GM21423 (cell line): ENCODE measurements at regions not wholly inside any gene's neighbourhood (a gene's known extent, or its start where the extent isn't known, plus 50 kb on each side); places are given as distances from the start of the nearest gene placed in this dataset.

Experiments used
- ATAC-seq: cut with Tn5 transposase; IDR thresholded peaks from one replicate; pipeline ENCODE4 v1.9.1; 2021; ENCODE audit warnings: mild to moderate bottlenecking, moderate library complexity; ENCODE audit not compliant: unreplicated experiment

DNA sequence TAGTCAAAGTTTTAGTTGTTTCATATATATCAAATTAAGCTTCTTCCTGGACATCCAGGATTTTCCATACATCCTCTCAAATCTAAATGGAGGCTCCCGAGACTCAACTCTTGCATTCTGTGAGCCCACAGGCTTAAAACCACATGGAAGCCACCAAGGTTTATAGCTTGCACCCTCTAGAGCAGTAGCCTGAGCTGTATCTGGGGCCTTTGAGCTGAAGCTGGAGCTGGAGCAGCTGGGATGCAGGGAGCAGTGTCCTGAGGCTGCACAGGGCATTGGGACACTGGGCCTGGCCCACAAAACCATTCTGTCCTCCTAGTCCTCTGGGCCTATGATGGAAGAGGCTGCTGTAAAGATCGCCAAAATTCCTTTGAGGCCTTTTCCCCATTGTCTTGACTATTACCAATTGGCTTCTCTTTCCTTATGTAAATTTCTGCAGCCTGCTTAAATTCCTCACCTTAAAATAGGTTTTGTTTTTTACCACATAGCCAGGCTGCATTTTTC, 151.0 kb downstream of the COX7C start:
- no peak for ATAC-seq

GRCh38 chr5:86780018-86780417, 162.3 kb downstream of the COX7C start:
- ATAC-seq, result no peak

- no peak for ATAC-seq
Observed at GRCh38 chr5:86786955-86787354, 169.2 kb downstream of the COX7C start.

DNA sequence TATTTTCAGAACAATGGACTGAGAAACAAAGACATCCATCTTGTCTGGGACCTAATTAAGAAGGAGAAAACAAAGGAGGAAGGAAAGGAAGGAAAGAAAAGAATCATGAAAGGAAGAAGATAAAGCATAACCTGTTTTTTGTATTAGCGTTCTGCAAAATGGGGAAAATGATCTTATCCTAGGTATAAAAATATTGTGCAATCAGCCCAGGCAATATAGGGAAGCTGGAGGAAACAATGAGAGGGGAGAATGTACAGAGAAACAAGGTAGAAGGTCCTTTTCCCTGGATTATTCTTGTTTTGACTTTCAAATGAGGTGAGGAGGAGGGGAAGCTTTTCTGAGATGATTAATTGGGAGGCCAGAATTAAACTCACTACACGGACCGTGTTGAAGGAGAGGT, 177.9 kb downstream of the COX7C start:
- ATAC-seq, result no peak

- no peak for ATAC-seq
Observed at GRCh38 chr5:86797677-86798076, 179.9 kb downstream of the COX7C start.

DNA sequence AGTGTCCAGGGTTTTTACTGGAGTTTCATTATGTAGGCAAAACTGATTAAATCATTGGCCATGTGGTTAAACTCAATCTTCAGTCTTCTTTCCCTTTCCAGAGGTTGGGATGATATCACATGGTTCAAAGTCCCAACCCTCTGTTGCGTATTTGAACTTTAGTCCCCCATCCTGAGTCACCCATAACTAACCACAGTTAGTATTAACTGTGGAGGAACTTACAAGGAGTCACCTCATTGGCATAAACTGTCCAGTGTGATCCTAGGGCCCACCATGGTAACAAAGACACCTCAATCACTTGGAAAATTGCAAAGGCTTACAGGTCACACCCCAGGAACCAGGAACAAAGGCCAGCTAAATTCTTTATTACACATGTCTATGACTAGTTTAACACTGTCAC, 188.5 kb downstream of the COX7C start:
- ATAC-seq, result no peak

DNA sequence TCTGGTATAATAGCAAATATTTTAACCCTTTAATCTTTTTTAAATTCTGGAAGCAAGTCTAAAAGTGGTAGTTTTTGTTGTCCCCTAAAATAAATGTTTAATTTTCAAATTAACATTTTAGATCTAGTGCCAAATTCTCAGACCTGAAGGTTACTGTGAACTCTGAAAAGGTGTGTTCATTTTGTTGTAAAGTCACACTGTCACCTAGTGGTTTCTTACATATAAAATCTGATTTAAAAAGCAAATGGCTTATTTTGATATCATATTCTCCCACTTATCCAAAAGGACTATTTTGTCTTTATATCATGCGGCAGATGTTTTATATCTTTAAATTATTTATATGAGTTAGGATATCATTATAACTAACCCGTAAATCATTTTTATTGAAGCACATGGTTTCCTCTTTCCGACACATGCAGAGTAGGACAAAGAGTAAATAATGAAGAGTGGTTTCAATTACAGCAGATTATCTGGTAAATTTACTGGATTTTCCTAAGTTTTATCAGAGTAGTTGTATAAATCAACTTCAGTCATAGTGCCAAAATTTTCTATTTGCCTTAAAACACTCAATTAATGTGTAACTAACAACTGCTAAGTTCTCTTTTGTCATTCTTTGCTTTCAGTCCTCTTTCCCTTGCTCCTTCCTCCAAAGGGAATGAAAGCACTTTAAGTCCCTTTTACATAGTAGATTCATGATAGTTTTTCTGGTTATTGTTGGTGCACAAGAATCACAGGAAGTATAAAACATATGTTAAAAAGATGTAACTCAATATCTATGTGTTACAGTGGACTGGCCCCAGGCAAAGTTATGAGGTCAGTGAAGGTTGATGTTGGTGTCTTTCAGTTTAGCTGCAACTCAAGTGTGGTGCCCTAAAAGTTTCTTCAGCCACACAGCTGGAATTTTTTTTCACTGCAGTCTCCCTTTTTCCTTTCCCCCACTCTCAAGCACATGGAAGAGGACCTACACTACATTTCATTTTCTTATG, 189.6 kb downstream of the COX7C start:
- ATAC-seq, result no peak

GRCh38 chr5:86814315-86814714, 196.6 kb downstream of the COX7C start:
- ATAC-seq, result no peak

DNA sequence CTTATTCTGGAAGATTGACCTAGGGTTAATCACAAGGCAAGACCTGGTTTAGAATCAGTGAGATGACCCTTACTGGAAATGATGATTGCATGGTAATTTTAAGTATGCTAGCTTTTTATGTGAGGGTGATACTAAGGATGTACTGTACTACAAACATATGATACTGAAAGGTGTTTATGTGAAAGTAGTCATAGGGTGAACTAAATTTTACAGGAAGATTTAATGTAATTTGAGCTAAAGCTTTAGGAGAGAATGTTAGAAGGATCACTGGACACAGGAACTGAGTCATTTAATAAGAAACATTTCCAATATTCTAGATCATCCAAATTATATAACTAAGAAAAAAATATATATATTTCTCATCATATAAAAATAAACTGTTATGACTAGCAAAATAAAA, 197.2 kb downstream of the COX7C start:
- no peak for ATAC-seq

- no peak for ATAC-seq
Observed at GRCh38 chr5:86824637-86825036, 206.9 kb downstream of the COX7C start.

DNA sequence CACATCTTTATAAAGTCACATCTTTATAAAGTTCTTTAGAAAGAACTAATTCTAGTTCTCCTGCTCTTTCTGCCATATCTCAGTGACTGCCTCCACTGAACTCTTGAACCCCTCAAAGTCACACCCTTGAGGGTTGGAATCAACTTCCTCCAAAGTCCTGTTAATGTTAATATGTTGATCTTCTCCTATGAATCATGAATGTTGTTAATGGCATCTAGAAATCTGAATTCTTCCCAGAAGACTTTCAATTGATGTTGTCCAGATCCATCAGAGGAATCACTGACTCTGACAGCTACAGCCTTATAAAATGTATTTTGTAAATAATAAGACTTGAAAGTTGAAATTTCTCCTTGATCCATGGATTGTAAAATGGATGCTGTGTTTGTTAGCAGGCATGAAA, 213.4 kb downstream of the COX7C start:
- ATAC-seq, result no peak

- ATAC-seq, result no peak
Observed at GRCh38 chr5:86833868-86834267, 216.1 kb downstream of the COX7C start.

GRCh38 chr5:86837610-86838009, 219.9 kb downstream of the COX7C start:
- no peak for ATAC-seq

GRCh38 chr5:86838083-86838482, 220.3 kb downstream of the COX7C start:
- no peak for ATAC-seq

DNA sequence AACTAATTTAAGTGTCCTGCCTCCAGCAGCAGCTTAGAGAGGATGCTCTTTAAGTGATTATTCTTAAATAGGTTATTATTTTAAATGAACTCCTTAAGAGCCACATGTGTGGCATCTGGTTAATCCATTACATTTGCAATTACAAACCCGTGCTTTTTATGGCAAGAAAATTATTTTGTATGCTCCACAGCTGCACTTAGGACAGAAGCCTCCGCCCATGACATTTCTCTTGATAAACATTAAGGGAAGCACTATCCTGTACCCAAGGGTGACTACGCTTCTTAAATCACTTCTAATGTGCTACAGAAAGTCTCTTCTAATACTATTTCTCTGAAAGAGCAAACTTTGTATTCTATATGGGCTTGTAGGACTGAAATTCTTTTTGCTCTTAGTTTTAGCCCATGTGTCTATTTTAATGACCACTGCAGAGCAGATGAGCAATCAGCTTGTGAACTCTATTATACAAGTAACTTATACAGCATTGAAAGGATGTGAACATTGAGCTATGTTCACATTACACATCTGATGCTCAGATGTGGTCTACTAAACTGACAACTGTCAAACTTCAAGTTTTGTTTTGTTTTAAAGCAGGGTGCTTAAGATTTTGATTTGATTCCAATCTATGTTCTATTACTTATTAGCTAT, 223.4 kb downstream of the COX7C start:
- no peak for ATAC-seq

DNA sequence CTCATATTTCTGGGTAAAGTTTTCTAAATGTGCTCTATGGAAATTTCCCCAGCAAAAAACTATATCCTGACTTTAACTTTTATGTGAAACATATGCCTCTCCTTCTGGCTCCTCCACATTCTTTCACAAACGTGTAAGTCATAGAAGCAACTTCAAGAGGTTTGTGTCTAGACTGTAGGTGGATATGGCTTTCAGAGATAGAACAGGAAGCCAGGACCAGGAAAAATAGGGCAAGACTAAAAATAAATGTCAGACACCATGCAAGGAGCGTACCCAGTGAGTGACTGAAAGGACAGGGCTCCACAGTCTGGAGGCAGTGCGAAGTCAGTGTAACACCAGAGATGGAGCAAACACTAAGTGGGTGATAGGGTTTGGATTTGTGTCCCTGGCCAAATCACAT, 240.7 kb downstream of the COX7C start:
- no peak for ATAC-seq

DNA sequence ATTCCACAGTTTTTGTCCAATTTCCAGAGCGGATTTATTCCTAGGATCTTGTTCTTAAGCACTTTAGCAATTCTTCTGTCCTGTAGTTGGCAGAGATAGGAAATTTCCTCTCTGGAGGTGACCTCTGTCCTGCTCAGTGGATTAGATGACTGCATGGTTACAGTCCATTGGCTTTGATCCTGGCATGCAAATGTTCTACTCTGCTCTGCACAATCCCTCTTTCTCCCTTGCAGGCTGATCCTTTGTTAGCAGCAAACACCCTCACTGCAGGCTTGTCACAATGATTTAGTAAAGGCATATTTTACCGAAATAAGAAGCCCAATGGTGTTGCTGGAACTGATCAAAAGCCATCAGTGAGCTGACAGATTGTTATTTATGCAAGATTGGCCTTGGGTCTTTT, 243.8 kb downstream of the COX7C start:
- no peak for ATAC-seq

GRCh38 chr5:86862093-86862492, 244.4 kb downstream of the COX7C start:
- no peak for ATAC-seq

GRCh38 chr5:86864051-86864450, 246.3 kb downstream of the COX7C start:
- ATAC-seq, result no peak

DNA sequence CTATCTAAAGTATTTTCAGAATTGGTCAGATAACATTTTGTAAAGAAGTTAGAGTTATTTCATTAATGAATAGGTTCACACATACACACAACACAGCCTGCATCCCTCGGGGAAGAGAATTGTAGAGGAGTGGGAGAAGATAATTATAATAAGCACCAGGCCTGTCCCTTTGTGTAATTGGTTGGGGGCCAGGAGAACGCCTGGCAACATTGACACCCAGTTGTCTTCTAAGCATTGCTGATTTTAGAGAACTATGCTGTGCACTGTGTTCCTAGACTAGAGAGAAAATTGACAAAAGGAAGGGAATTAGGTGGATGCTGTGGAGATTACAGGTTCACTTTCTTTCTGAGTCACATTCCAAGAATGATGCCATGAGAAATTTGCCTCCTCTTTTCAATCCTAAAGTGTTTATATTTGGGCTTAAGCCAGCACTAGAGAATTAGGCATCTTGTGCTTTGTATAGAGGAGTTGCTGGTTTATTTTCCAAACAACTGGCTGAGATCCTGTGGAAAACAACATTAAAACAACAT, 247.6 kb downstream of the COX7C start:
- no peak for ATAC-seq

GRCh38 chr5:86866036-86866435, 248.3 kb downstream of the COX7C start:
- no peak for ATAC-seq

DNA sequence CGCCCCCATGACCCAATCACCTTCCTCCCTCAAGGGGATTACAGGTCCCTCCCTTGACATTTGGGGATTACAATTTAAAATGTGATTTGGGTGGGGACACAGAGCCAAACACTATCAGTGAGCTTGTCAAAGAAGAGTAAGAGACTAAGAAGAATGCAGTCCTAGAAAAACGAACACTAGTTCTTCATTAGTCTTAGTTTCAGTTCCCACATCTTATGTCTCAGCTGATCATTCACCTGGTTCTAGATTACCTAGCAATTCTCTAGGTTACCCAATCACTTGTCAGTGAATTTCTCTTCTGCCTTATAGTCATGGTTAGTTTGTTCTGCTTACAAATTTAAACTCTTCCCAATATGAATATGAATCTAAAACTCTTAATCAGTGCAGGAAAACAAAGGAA, 251.5 kb downstream of the COX7C start:
- no peak for ATAC-seq
